ENCODE measurements at regions not wholly inside any gene's neighbourhood (a gene's known extent, or its start where the extent isn't known, plus 50 kb on each side); places are given as distances from the start of the nearest gene placed in this dataset.

- no peak for TF ChIP-seq TARDBP (IDR thresholded peaks at IDR 0.05)
- TF ChIP-seq FOXK2 (IDR thresholded peaks at IDR 0.05) = no peak
- TF ChIP-seq FOXM1 (IDR thresholded peaks at IDR 0.05; ENCODE audit: borderline replicate concordance) = no peak
- no peak for TF ChIP-seq BHLHE40 (IDR thresholded peaks at IDR 0.05; ENCODE audit: borderline replicate concordance)
- TF ChIP-seq FOXA1 (IDR thresholded peaks at IDR 0.05) = no peak
- TF ChIP-seq SP1 (IDR thresholded peaks at IDR 0.05) = no peak
- TF ChIP-seq NFRKB (IDR thresholded peaks at IDR 0.05) = no peak
- no peak for TF ChIP-seq LEF1 (IDR thresholded peaks at IDR 0.05; ENCODE audit: borderline replicate concordance)
- no peak for TF ChIP-seq PKNOX1 (IDR thresholded peaks at IDR 0.05)
These were observed 538.6 kb downstream of the TUSC7 start for GRCh38 chr3:117248153-117248552.
